C1 segment of cervical spinal cord (tissue), 14 donors: ENCODE measurements at regions not wholly inside any gene's neighbourhood (a gene's known extent, or its start where the extent isn't known, plus 50 kb on each side); places are given as distances from the start of the nearest gene placed in this dataset.
"Not testable (repeated sequence)": the region's sequence is repeated elsewhere in the genome, so short reads cannot be mapped to it uniquely, and the experiment has no call there.

Source experiments
- DNase-seq, 14 donors: peaks; one replicate each; lab custom pipeline; 2025; lab: John Stamatoyannopoulos, UW

- DNase-seq: no peak
Measured at GRCh38 chr18:51248685-51249084, 51.2 kb upstream of the MEX3C start.

DNA sequence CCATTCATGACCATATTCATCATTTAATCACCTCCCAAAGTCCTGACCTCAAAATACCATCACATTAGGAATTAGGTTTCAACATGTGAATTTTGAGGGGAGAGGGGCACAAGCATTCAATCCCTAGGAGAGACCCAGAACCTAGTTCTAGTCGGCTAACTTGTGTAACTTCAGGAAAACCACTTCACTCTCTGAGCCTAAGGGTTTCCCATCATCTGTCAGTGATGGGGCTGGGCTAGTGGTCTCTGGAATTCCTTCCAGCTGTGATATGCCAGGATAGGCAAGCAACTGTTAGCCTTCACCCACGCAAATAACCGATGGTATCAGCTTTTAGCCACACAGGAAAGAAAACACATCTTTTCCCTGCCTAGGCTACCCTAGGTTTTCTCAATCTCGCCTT, 52.5 kb upstream of the MEX3C start:
- DNase-seq: no peak

DNA sequence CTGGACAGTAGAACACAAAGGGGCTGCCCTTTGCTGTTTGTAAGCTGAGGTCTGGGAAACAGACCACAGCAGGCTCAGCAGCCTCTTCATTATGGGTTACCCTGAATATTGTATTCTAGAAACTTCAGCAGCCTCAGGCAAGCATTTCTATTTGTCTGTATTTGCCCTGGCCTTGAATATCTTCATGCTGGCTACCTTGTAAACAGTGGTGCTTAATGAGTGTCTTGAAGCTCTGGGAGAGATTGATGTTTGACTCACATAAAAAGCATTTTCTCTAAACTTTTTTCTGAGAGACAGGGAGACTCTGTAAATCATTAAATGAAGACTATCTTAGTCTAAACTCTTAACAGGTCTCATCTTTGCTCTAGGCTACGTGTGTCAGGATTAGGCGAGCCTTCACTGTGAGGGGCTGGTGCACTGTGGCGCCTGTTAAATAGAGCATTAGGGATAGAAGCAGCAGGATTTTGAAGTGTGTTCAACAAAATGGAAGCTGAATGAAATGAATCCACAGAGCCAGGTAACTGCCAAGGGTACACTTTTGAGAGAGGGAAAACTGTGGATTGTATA, 53.1 kb upstream of the MEX3C start:
- DNase-seq: no peak

DNA sequence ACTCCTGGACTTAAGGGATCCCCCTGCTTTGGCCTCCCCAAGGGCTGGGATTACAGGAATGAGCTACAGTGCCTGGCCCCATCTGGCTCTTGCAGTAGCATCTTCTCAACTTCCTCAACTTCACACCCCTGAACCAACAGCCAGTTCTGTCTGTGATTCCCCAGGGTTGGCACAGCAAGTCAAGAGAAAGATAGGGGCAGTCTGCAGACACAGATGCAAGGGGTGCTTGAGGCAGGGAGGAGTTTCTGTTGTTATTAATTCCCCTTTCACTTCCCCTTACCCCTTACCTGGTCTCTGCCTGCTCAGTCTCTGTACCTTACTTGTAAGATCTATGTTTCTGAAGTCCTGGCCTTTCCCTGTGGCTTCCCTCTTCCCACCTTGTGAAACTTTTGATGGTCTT, 54.1 kb upstream of the MEX3C start:
- DNase-seq: no peak

GRCh38 chr18:51253476-51253875, 56.0 kb upstream of the MEX3C start:
- no peak for DNase-seq

DNA sequence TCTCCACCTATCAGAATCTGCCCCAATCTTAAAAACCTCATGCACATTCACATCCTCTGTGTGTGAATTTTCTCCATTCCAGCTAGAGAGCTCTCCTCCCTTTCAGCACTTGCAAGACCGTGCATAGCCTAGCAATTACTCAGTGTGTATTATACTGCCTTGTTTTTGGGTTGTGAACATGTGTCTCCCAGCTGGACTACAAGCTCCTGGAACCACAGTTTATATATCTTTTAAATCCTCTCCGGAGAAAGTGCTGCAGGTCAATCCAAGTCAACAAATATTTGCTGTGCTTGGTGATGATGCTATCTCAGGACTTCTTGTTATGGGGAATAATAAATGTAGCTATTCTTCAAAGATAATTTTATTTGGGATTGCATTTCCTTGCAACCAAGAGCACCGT, 58.2 kb upstream of the MEX3C start:
- no peak for DNase-seq

GRCh38 chr18:51257150-51257549, 59.7 kb upstream of the MEX3C start:
- no peak for DNase-seq

- DNase-seq: no peak
Measured at GRCh38 chr18:51260118-51260517, 62.6 kb upstream of the MEX3C start.

GRCh38 chr18:51266077-51266476, 68.6 kb upstream of the MEX3C start:
- not testable (repeated sequence) for DNase-seq

DNA sequence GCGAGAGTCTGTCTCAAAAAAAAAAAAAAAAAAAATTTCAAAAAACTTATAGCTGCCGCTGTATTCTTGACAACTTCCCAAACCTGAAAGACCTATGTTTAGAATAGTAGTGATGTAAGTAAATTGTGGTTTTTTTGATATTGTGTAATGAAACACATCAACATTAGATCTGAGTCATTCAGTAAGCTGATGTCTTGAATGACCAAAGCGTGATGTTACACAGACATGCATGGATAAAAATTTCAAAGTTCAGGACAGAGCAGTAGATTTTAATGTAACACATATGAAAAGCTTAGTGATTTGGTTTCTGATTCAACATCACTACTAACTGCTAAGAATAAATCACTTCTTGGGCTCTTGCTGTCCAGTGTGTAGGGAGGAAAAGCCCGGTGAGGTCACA, 69.3 kb upstream of the MEX3C start:
- DNase-seq: no peak

DNA sequence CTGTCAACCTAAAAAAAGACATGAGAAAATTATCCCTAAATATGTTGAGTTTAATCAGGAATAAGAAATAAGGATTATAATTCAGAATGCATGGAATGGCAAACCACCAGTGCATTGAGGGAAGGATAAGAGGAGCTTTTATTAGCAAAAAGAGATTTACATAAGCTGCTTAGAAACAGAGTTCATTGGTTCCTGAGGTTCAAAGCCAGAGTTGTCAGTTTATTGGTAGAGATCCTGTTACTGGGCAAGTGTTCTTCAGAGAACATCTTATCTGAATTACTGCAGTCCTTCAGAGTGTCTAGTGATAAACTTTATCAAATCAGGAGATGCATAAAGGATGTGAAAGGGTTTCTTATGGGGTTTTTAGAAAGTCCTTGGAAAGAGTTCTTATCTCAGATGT, 76.0 kb upstream of the MEX3C start:
- DNase-seq: no peak

DNA sequence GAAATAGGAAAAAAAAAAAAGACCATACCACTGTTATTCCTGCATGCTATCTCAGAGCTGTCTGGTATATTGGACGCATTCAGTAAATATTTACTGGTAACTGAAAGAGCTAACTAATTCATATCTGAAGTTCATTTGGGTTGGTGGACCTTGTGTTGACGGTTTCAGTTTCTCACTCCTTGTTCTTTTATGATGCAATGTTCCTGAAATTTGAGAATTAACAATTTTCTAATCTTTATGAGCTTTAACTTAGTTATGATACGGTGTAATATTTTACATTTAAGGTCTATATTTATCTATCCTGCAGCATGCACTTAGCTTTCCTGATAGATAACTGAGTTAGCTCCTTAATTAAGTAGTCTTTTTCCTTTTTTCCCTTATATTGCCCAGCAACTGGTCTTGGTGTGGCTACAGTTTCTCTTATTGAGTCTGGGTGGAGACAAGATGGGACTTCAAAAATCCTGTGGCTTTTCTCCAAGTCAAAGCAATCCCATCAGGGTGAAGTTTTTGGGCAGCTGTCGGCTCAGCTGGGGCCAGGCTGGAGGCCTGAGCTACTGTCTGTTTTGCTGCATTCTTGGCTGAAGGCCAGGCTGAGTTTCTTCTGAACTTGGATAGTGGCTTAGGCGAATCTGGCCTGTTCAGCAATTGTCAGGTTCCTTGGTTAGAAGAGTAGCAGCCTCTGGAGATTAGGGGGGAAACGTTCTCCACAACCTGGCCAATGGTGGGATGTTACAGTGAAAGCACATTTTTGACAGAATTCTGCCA, 78.4 kb upstream of the MEX3C start:
- no peak for DNase-seq

- DNase-seq: peak in 10 of 14 donors; percentile 1 to 47 (median 18)
Measured at GRCh38 chr18:51278045-51278649, 80.7 kb upstream of the MEX3C start.

DNA sequence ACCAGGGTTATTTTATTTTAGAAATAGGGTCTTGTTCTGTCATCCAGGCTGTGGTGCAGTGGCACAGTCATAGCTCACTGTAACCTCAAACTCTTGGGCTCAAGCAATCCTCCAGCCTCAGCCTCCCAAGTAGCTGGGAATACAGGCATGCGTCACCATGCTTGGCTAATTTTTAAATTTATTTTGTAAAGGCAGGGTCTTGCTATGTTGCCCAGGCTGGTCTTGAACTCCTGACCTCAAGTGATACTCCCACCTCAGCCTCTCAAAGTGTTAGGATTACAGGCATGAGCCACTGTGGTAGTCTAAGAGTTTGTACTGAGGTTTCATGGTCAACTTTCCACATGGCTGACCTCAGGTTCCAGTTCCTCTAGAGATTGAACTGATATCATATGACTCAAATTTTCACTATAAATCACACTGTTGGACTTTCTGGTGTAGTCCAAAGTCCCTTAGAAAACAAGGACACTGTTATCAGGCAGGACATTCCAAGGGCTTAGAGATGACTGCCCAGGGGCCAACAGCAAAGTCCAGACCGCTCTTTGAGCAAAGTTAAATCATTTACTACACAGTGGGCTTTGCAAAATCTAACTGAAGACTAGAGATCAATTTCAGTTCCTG, 82.0 kb upstream of the MEX3C start:
- no peak for DNase-seq

DNA sequence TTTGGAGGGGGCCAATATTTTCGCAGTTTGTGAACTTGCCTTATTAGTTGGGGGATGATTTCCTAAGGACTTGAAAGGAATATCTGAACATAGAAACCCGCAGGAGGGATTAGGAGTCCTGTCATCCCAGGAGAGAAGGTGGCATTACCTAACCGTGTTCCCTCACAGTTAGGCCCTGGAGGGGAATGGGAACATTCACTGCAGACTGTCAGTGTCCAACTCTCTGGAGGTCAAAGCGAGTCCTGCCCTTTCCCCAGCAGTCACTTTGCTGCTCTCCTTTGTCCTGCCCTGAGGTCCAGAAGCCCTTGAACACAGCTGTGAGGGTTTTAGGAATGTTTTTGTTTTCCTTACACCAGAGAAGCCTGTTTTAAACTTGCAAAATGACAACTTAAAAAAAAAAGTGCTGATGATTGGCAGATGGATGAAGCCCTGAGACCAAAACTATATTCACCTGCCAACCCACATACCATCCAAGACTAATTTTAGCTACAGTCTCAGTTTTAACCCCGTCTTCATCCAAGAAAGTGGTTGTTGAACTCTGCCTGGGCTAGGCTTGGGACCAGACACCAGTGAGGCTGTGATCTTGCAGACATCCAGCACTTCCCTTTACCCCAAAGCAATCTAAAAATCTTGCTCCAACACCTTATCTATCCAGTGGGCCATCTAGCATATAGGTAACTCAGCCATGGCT, 90.5 kb upstream of the MEX3C start:
- no peak for DNase-seq

- no peak for DNase-seq
Measured at GRCh38 chr18:51288582-51288981, 91.1 kb upstream of the MEX3C start.

GRCh38 chr18:51290860-51291259, 93.4 kb upstream of the MEX3C start:
- no peak for DNase-seq

- DNase-seq: no peak
Measured at GRCh38 chr18:51300912-51301311, 103.4 kb upstream of the MEX3C start.

GRCh38 chr18:51301376-51301775, 103.9 kb upstream of the MEX3C start:
- DNase-seq: no peak

DNA sequence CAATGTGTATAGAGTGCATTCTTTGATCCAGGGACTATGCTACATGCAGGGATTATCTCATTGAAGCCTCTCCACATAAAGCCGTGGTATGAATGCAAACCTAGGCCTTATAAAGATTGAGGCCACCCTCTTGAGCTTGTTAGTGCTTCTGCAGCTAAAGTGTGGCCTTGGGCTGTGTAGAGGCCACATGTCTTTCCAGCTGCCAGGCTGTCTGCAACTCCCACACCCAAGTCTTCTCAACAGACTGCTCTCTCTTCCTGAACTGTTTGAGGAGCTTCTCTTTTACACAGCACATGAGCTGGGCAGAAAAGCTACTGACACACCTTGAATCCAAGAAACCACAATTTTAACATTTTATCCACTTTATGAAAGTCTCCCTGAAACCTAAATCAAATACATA, 119.2 kb upstream of the MEX3C start:
- no peak for DNase-seq

- DNase-seq: no peak
Measured at GRCh38 chr18:51321696-51322095, 124.2 kb upstream of the MEX3C start.

- DNase-seq: no peak
Measured at GRCh38 chr18:51323961-51324360, 126.5 kb upstream of the MEX3C start.
